K562 (cell line): ENCODE measurements at regions not wholly inside any gene's neighbourhood (a gene's known extent, or its start where the extent isn't known, plus 50 kb on each side); places are given as distances from the start of the nearest gene placed in this dataset.

ENCODE experiments used
- ATAC-seq: fragments of 200-7000 bp; cut with Tn5 transposase; 3 replicates; pipeline ENCODE4 v1.9.1; 2020; ENCODE audit warnings: moderate library complexity
- BruUV-seq: library from RNA; stranded (reverse); fragments of 400-500 nt; replicated peaks from 2 replicates; lab custom pipeline; 2021; lab: Mats Ljungman, UMichigan
- CTCF ChIA-PET: fragments of 300-600 bp; formaldehyde crosslinking; extraction: SDS; loops from one replicate; lab custom pipeline; 2021; ENCODE audit warnings: low intra/inter-chr PET ratio; lab: Yijun Ruan, JAX
- POLR2A ChIA-PET: fragments of 300-600, 350-650 bp; sonication (Branson Sonifier 250); formaldehyde crosslinking; extraction: SDS; loops from one replicate; lab custom pipeline; 2021; ENCODE audit warnings: antibody characterized with exemption, inconsistent platforms; lab: Yijun Ruan, JAX
- DNase-seq, 4 experiments: peaks; one replicate each; pipeline versions ENCODE4 v3.0.0 to v3.0.0-alpha.2; 2011 to 2018; ENCODE audit warnings: low spot score in 3 of 4, mixed read lengths in 3 of 4; ENCODE audit errors: extremely low read depth in 1 of 4
- FAIRE-seq: peaks from 2 replicates; lab custom pipeline; 2011; peaks lifted over from hg19 to GRCh38; lab: Jason Lieb, UNC
- H2AFZ ChIP-seq: 2 replicates; pipeline ENCODE4 v1.6.0; 2011; ENCODE audit warnings: low read depth, low read length, control low read depth, inconsistent platforms
- H3K27ac ChIP-seq: fragments of 200-600 bp; 3 replicates; pipeline ENCODE4 v1.8.0; 2011; ENCODE audit warnings: low read depth, mild to moderate bottlenecking, control low read depth, inconsistent platforms, low read length, moderate library complexity, mixed read lengths; ENCODE audit errors: extremely low read depth
- H3K27me3 ChIP-seq, 2 experiments: fragments of 300-600 bp in 1 of 2; 2 replicates in 1 of 2; 3 replicates in 1 of 2; pipeline versions ENCODE4 v1.6.0 to v1.8.0; 2011; ENCODE audit warnings: inconsistent platforms in 2 of 2, low read length in 2 of 2, mild to moderate bottlenecking in 1 of 2, mixed read lengths in 1 of 2, moderate library complexity in 1 of 2; ENCODE audit not compliant: control insufficient read depth in 2 of 2, insufficient read depth in 2 of 2
- H3K36me3 ChIP-seq: fragments of 300-600 bp; 3 replicates; pipeline ENCODE4 v1.8.0; 2011; ENCODE audit warnings: mild to moderate bottlenecking, low read length, inconsistent platforms; ENCODE audit not compliant: control insufficient read depth, insufficient read depth
- H3K4me1 ChIP-seq, 2 experiments: fragments of 200-600 bp in 1 of 2; replicated peaks in 1 of 2; 2 replicates in 1 of 2; 3 replicates in 1 of 2; pipeline versions ENCODE4 v1.5.1 to v1.8.0; 2011; ENCODE audit warnings: inconsistent platforms in 2 of 2, low read length in 2 of 2, mild to moderate bottlenecking in 1 of 2, mixed read lengths in 1 of 2, moderate library complexity in 1 of 2; ENCODE audit not compliant: control insufficient read depth in 2 of 2, insufficient read depth in 2 of 2
- H3K4me2 ChIP-seq: 2 replicates; pipeline ENCODE4 v1.6.1; 2011; ENCODE audit warnings: low read length, control low read depth, inconsistent platforms, mixed read lengths; ENCODE audit not compliant: insufficient read depth
- H3K4me3 ChIP-seq: fragments of 200-600 bp; sonication (generic), shearing (Covaris generic); 2 replicates; pipeline ENCODE4 v1.5.1; 2016; ENCODE audit warnings: control low read depth, inconsistent platforms
- H3K79me2 ChIP-seq: fragments of 200-600 bp; 3 replicates; pipeline ENCODE4 v1.8.0; 2011; ENCODE audit warnings: low read length, inconsistent platforms; ENCODE audit not compliant: control insufficient read depth, insufficient read depth
- H3K9ac ChIP-seq, 2 experiments: 2 replicates each; pipeline versions ENCODE4 v1.6.0 to v1.6.1; 2011; ENCODE audit warnings: low read depth in 2 of 2, low read length in 2 of 2, control low read depth in 1 of 2, inconsistent platforms in 1 of 2, mild to moderate bottlenecking in 1 of 2, mixed read lengths in 1 of 2; ENCODE audit not compliant: insufficient read depth in 1 of 2
- H3K9me1 ChIP-seq: one replicate; pipeline ENCODE4 v1.6.0; 2011; ENCODE audit warnings: inconsistent platforms, mild to moderate bottlenecking, low read length, moderate library complexity; ENCODE audit not compliant: control insufficient read depth, insufficient read depth
- H3K9me3 ChIP-seq: replicated peaks from 2 replicates; pipeline ENCODE4 v1.5.1; 2011; ENCODE audit warnings: low read depth, low read length, inconsistent platforms; ENCODE audit not compliant: control insufficient read depth, insufficient read depth
- H4K20me1 ChIP-seq: replicated peaks from 2 replicates; pipeline ENCODE4 v1.6.1; 2011; ENCODE audit warnings: low read length, inconsistent platforms, mixed read lengths; ENCODE audit not compliant: control insufficient read depth, insufficient read depth
- ARID3B ChIP-seq: fragments of 250-450 bp; sonication (Bioruptor Pico); IDR thresholded peaks from 2 replicates; pipeline ENCODE4 v1.4.0; 2020; ENCODE audit warnings: borderline replicate concordance
- BRD9 ChIP-seq: fragments of 450-650 bp; IDR thresholded peaks from 2 replicates; pipeline ENCODE4 v1.6.1; 2018; ENCODE audit warnings: low read depth; ENCODE audit not compliant: partially characterized antibody
- ESRRA ChIP-seq: fragments of 450-650 bp; IDR thresholded peaks from 2 replicates; pipeline ENCODE4 v1.6.1; 2014; ENCODE audit warnings: low read depth, mild to moderate bottlenecking, moderate library complexity, borderline replicate concordance
- FOXP4 ChIP-seq: sonication (generic); formaldehyde crosslinking; IDR thresholded peaks from 2 replicates; pipeline ENCODE4 v1.8.0; 2022; ENCODE audit warnings: mild to moderate bottlenecking, missing genetic modification reagents, borderline replicate concordance
- ILK ChIP-seq: fragments of 450-650 bp; IDR thresholded peaks from 2 replicates; pipeline ENCODE4 v1.6.1; 2016; ENCODE audit warnings: missing genetic modification characterization, low read depth, mild to moderate bottlenecking, missing compliant biosample characterization, moderate library complexity, borderline replicate concordance
- NR1H2 ChIP-seq: sonication (generic); formaldehyde crosslinking; IDR thresholded peaks from 2 replicates; pipeline ENCODE4 v1.4.0; 2020; ENCODE audit warnings: mild to moderate bottlenecking, missing genetic modification reagents
- PPARD ChIP-seq: fragments of 250-450 bp; sonication (Bioruptor Pico); IDR thresholded peaks from 2 replicates; pipeline ENCODE4 v1.8.0; 2022; ENCODE audit warnings: inconsistent platforms, mild to moderate bottlenecking, moderate library complexity
- RBM17 ChIP-seq: fragments of 200-400 bp; formaldehyde crosslinking; IDR thresholded peaks from 2 replicates; pipeline ENCODE4 v1.6.1; 2017; ENCODE audit warnings: low read depth, mild to moderate bottlenecking, low read length, borderline replicate concordance
- STAT5B ChIP-seq: fragments of 250-450 bp; sonication (Bioruptor Pico); IDR thresholded peaks from 2 replicates; pipeline ENCODE4 v1.8.0; 2021; ENCODE audit warnings: mild to moderate bottlenecking, inconsistent platforms
- TEAD2 ChIP-seq: fragments of 450-650 bp; IDR thresholded peaks from 2 replicates; pipeline ENCODE4 v1.6.1; 2016; ENCODE audit warnings: missing genetic modification characterization, control low read depth, missing compliant biosample characterization
- TSC22D4 ChIP-seq: fragments of 450-650 bp; IDR thresholded peaks from 2 replicates; pipeline ENCODE4 v1.6.1; 2016; ENCODE audit warnings: missing genetic modification characterization, missing biosample characterization, control low read depth
- ZBTB5 ChIP-seq: fragments of 450-650 bp; IDR thresholded peaks from 2 replicates; pipeline ENCODE4 v1.6.1; 2017; ENCODE audit warnings: antibody characterized with exemption
- ZNF140 ChIP-seq: fragments of 250-450 bp; sonication (Bioruptor Pico); IDR thresholded peaks from 2 replicates; pipeline ENCODE4 v1.8.0; 2021; ENCODE audit warnings: moderate library complexity, mild to moderate bottlenecking, inconsistent platforms
- ZNF699 ChIP-seq: fragments of 250-450 bp; sonication (Bioruptor Pico); IDR thresholded peaks from 2 replicates; pipeline ENCODE4 v1.8.0; 2021; ENCODE audit warnings: mild to moderate bottlenecking, moderate library complexity; ENCODE audit not compliant: insufficient replicate concordance
- WGBS: fragments of 100-300 bp; shearing (Covaris generic); methylation state at CpG from one replicate; pipeline ENCODE4 v1.1.6; 2016; ENCODE audit warnings: low coverage, mixed read lengths; ENCODE audit not compliant: insufficient coverage; ENCODE audit errors: missing lambda C conversion rate; 5-methylcytosine and 5-hydroxymethylcytosine counted together
- in situ Hi-C: fragments of 300-500 bp; cut with MboI; formaldehyde crosslinking; loops from 4 replicates; pipeline ENCODE4 v1.15.0; 2018; ENCODE audit warnings: inconsistent platforms, mixed read lengths
- intact Hi-C: fragments of 100-400 bp; cut with micrococcal nuclease; formaldehyde crosslinking; loops from 2 replicates; pipeline ENCODE4 v1.14.2; 2022

- POLR2A ChIA-PET: no interaction called here
- CTCF ChIA-PET: no interaction called here
- no TSS peak for BruUV-seq
- TF ChIP-seq FOXP4 (no peak), ARID3B (CRISPR knock-in tag) (no peak), BRD9 (no peak), TEAD2 (no peak), ILK (no peak), ZNF699 (CRISPR knock-in tag) (no peak), TSC22D4 (tag) (no peak), ZBTB5 (no peak), NR1H2 (CRISPR knock-in tag) (no peak), PPARD (CRISPR knock-in tag) (no peak), RBM17 (no peak), STAT5B (no peak), ESRRA (no peak), ZNF140 (CRISPR knock-in tag) (no peak)
These were observed 600.8 kb upstream of the DAB2 start for GRCh38 chr5:40025586-40025985.

More at GRCh38 chr5:40025586-40025985, 600.8 kb upstream of the DAB2 start:
- DNase-seq: no peak
- in situ Hi-C loops: no loop called here
- Histone ChIP-seq H3K4me2 (no peak overlapping the region), H3K27ac (no peak overlapping the region), H3K4me3 (no peak overlapping the region), H4K20me1 (no peaks in the 10 kb centered on the region), H3K9me3 (no peaks in the 10 kb centered on the region), H3K9ac (no peak overlapping the region), H3K4me1 (no peaks in the 10 kb centered on the region), H2AFZ (no peak overlapping the region), H3K27me3 (no peaks in the 10 kb centered on the region), H3K9me1 (no peaks in the 10 kb centered on the region), H3K79me2 (no peaks in the 10 kb centered on the region), H3K36me3 (no peaks in the 10 kb centered on the region)
- 0% methylated on average over 3 of the region's 3 CpGs for WGBS
- intact Hi-C loops: no loop called here
- FAIRE-seq: no peak
- ATAC-seq: no peak
